HG03378 (cell line): ENCODE measurements at regions not wholly inside any gene's neighbourhood (a gene's known extent, or its start where the extent isn't known, plus 50 kb on each side); places are given as distances from the start of the nearest gene placed in this dataset.
"Not testable (repeated sequence)": the region's sequence is repeated elsewhere in the genome, so short reads cannot be mapped to it uniquely, and the experiment has no call there.

Source experiments
- ATAC-seq: cut with Tn5 transposase; IDR thresholded peaks from one replicate; pipeline ENCODE4 v1.9.1; 2021; ENCODE audit warnings: mild to moderate bottlenecking, moderate library complexity; ENCODE audit not compliant: unreplicated experiment

- no peak for ATAC-seq
These were observed 78.4 kb downstream of the ADAMTS15 start for GRCh38 chr11:130526846-130527245.

DNA sequence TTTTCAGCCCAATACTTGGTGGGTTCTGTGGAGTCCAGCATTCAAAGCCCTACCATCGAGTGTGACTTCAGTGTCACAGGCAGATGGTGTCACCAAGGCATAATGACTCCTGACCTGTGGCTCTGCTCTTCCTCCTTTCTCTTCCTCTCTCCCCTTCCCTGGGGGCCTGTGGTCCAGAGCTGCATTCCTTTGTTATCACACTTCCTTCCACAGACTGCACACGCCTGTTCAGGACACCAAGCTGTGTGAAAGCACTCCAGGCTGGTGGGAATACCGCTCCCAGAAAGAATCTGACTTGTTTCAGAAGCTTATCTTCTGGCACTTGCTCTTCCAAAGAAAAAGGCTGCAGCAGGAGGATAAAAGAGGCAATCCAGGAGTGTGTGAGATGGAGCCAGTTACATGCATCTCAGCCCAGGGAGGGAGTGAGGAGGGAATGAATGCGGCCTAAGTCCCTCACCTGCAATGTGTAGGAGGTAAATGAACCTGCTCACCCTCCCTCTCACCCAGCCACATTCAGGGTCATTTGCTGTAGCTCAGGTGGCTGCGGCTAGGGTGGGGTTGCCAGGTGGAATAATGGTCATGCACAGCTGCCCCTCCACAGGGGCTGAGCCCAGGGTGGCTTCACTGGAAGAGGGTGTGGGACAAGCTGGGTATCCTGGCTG, 79.3 kb downstream of the ADAMTS15 start:
- no peak for ATAC-seq

DNA sequence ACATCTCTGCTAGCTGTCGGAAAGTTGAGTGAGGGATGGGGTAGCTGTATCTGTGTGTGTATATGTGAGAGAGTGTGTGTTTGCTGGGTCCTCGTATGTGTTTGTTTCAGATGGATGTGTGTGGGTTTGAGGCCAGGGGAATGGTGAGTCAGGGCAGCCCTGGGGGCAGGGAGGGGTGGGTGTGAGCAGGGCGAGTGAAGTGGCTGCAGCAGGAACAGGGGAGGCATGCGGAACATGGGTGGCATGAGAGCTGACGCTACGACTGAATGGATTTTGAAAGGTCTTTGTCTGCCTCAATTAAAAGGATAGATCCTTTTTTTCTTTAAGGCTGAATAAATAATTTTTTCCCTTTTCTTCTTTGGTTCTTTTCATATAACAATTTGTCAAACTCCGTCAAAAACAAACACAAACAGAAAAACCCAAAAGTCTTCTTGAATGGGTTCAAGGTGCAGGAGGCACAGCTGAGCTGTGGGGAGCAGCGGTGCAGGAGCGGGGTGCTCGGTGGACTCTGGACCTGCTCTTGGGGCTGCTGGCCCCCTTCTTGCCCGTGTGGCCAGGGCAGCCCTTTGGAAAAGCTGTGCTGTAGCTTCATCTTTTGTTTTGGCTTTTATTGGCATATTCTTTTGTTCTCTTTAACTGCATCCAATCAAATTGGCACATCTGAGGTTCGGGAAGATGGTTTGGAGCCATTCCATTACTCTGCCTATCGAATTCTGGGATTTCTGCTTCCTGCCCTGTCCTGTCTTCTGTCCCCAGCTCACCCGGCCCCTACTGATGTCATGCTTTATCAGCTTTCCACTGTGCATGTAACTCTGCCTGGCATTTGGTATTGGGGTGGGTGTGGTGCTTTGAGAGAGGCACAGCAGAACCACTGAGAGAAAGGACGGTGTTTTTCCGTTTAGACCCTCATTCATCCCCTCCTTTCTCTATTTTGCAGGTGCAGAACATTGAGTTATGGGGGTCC, 80.1 kb downstream of the ADAMTS15 start:
- ATAC-seq: no peak

- ATAC-seq: no peak
These were observed 80.9 kb downstream of the ADAMTS15 start for GRCh38 chr11:130529366-130529765.

- ATAC-seq: no peak
These were observed 82.6 kb downstream of the ADAMTS15 start for GRCh38 chr11:130531061-130531460.

- no peak for ATAC-seq
These were observed 84.8 kb downstream of the ADAMTS15 start for GRCh38 chr11:130533113-130533798.

DNA sequence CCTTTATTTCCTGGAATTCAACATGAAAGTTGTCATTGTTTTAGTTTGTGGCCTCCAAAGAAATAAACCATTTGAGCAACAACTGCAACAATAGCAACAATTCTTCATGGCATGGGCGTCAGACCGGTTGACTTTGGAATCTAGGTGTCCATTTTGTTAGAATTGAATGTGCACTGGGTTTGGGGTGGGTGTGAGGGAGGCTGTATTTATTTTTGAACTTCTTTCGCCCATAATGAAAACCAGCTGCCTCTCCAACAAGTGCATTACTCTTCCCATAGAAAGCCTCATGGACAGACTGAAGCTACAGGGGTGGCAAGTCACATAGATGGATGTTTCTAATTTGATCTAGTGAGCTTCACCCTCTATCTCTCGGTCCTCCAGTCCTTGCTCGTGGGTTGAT, 85.4 kb downstream of the ADAMTS15 start:
- no peak for ATAC-seq

DNA sequence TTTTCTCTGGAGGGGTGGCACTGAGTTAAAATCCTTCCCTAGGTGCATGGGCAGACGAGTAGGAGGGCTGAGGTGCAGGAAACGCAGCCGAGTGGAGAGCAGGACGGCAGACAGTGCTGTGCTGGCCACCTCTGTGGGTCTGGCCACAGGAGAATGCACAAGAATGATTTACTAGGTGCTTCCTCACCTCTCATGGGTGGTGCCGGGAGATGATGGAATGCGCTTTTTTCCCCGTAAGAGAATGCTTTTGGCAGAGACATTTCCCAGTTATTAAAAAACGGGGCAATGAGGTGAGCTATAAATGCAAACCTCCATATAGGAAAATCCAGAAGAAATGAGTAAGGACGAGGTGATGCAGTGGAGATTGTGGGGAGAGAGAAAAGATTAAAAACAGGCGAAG, 86.1 kb downstream of the ADAMTS15 start:
- ATAC-seq: no peak

DNA sequence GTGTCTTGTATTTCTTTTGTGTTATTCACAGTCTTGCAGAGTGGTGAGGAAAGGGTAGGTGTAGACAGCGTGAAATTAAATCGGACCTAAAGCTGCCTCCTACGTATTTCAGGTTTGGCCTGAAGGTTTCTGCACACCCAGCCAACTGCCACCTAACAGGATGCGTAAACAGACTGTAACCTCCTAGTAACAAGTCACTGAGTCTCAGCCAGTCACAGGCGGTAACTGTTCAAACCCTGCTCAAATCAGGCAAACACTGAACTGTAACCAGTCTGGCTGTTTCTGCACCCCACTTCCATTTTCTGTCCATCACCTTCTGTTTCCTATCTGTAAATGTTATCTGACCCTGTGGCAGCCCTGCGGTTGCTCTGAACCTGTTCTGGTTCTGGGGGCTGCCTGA, 87.1 kb downstream of the ADAMTS15 start:
- no peak for ATAC-seq

- no peak for ATAC-seq
These were observed 87.9 kb downstream of the ADAMTS15 start for GRCh38 chr11:130536106-130537040.

DNA sequence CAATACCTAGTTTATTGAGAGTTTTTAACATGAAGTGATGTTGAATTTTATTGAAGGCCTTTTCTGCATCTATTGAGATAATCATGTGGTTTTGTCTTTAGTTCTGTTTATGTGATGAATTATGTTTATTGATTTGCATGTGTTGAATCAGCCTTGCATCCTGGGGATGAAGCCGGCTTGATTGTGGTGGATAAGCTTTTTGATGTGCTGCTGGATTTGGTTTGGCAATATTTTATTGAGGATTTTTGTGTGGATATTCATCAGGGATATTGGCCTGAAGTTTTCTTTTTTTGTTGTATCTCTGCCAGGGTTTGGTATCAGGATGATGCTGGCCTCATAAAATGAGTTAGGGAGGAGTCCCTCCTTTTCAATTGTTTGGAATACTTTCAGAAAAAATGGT, 91.2 kb downstream of the ADAMTS15 start:
- ATAC-seq: not testable (repeated sequence)

GRCh38 chr11:130544266-130544665, 95.8 kb downstream of the ADAMTS15 start:
- no peak for ATAC-seq

DNA sequence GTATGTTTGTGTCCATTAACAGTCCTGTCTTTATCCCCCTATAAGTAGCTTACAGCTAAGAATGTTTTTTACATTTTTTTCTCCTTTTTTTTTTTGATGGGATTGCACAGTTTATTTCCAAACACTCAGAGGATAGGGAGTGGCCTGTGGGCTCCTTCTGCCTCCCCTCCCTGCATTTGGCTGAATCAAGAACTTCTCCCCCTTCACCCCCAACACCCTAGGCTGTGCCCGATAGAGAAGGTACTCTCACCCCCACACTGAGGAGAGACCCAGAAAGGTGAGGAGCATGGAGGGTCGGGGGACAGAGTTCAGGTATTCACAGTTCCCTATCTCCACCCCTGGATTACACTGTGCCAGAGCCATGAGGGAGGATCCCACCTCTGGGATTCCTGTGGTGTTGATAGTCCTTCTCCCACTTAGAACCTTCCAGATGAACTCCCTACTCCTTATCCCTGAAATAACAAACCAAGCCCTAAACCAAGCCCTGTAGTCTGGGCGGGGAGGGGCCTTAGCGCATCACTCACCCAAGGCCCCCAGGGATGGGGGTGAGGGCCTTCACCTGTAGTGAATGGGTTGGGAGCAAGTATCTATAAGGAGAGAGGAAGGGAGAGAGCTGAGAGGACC, 97.1 kb downstream of the ADAMTS15 start:
- no peak for ATAC-seq

DNA sequence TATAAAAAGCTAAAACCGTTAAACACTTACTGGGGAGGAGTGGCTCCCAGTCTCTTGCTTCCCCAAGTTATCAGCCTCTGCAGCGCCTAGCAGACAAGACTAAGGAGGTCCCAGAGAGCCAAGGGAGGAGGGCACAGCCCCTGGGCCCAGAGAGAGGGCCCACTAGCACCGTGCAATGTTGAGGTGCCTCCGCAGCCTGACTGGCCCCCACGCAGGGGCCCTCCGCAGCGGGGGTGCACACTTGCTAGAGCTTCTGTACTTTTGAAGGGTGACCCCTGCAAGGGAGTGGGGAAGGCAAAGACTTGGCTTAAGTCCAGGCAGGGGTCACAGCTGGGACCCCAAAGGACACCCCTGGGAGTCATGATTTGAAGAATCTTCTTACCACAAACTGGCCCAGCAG, 98.0 kb downstream of the ADAMTS15 start:
- no peak for ATAC-seq

DNA sequence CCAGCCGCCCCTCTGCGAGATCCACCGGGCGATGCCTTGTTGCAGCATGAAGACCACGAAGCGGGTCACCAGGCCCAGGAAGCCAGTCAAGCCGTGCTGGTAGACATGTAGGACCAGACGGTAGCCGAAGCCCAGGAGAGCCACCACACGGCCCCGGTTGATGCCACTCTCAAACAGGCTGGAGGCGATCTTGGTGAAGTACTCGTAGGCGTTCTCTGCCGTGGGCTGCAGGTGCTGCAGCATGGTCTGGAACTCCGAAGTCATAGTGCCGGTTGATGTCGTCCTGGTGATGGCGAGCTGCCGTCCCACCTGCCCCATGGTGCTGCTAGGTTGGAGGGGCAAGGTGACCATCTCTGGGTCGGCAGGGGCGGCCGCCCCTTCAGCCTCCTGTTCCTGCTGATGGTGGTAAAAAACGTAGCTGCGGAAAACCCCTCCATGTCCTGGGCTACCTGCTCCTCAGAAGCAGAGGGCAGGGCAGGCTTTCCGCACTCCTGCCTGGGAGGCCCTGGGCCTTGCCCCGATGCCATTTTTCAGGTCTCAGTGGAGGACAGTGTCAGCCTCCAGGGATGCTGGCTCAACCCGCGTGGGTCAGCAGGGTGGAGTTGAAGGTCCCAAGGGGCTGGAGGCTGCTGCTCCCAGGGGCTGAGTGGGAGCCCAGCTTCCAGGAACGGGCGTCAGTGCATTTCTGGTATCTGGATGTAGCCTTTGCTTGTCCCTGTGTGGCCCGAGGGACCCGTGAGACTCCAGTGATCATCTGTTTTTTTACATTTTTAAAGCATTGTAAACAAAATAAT, 98.7 kb downstream of the ADAMTS15 start:
- no peak for ATAC-seq

GRCh38 chr11:130547761-130548490, 99.5 kb downstream of the ADAMTS15 start:
- no peak for ATAC-seq

DNA sequence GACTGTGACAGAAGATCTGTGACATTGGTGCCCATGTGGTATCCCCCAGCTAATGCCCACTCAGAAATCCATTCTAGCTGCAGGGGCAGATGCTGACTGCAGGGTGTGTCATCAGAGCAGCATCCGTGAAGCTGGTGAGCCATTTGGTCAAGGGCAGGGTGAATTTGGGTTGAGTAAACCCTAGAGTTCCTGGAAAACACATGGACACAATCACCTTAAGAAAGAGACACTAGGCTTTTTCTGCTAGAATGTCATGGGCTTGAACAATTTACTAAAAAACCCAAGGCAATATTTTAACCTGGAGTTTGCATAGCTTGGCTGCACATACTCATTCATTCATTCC, 100.0 kb downstream of the ADAMTS15 start:
- ATAC-seq: no peak

DNA sequence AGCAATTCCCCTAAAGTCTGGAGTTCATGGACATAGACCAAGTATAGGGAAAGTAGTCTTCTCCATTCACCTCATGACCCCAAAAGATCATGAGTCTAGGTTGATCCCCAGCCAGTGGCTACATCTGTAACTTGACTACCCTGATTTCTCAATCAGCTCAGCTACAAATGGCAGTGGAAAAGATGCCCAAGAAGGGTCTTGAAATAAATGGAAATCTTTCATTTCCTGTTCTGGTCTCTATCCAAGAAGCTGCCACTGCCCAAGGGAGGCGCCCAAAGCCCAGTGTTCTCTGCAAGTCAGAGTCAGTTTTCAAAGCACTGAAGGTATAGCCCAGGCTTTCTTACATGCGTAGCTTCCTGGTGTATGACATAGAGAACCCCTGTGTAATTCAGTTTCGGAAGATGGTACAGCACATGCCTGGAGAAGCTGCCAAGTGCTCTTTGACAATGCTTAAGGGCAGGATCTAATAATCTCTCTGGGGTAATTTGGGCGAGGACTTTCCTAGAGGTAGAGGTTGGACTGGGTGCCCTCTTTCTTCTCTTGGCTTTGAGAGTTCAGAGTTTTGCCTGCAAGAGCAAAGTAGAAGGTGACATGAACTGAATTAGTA, 101.1 kb downstream of the ADAMTS15 start:
- ATAC-seq: no peak
